DMS79 treated with DMSO at 0.1 percent for 48 hours (cell line): ENCODE measurements at regions not wholly inside any gene's neighbourhood (a gene's known extent, or its start where the extent isn't known, plus 50 kb on each side); places are given as distances from the start of the nearest gene placed in this dataset.

ENCODE experiments used
- DNase-seq: peaks from one replicate; lab custom pipeline; 2025; lab: John Stamatoyannopoulos, UW

DNA sequence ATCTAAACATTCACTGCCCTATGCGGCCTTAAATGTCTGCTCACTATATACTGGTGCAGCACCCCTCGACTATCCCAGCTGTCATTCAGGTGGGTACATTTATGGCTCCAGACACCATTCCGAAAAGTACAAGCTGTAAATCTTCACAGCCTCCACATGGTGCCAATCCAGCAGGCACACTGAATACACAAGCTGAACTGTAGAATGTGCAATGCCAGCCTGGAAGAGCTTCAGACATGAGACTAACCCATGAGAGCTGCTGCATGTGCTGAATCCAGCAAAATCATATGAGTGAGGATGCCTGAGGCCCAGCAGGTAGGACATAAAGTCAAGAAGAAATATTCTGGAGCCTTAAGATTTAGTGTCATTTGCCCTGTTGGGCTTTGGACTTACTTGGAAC lies 483.8 kb upstream of the GRIA1 start:
- no peak for DNase-seq

DNA sequence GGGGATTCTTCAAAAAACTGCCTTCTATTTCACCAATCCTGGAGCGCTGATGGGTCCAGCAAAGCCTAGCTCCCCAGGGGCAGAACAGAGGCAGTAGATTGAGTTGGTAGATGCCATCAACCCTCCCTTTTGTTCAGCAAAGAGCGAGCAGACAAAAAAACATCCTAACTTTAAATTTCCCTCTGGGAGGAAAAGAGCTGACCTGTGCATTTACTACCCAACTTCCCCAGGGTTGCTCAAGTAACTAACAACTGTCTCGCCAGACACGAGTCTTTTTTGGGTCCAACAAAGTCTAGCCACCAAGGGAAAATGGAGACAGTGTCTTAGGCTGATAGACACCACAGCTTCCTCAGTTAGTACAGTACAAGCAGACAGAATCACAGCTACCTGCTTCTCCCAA lies 476.3 kb upstream of the GRIA1 start:
- DNase-seq = no peak

DNA sequence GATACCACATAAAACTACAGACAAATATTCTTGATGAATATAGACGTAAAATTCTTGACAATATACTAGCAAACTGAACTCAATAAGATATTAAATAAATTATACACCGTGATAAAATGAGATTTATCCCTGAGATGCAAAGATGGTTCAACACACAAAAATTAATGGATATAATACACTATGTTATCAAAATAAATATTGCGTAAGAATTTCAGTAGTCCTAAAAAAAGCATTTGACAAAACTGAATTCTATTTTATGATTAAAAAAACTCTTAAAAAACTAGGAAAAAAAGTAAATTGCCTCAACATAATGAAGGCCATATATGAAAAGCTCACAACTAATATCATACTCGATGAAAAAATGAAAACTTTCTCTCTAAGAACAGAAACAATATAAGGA lies 472.3 kb upstream of the GRIA1 start:
- DNase-seq = no peak

DNA sequence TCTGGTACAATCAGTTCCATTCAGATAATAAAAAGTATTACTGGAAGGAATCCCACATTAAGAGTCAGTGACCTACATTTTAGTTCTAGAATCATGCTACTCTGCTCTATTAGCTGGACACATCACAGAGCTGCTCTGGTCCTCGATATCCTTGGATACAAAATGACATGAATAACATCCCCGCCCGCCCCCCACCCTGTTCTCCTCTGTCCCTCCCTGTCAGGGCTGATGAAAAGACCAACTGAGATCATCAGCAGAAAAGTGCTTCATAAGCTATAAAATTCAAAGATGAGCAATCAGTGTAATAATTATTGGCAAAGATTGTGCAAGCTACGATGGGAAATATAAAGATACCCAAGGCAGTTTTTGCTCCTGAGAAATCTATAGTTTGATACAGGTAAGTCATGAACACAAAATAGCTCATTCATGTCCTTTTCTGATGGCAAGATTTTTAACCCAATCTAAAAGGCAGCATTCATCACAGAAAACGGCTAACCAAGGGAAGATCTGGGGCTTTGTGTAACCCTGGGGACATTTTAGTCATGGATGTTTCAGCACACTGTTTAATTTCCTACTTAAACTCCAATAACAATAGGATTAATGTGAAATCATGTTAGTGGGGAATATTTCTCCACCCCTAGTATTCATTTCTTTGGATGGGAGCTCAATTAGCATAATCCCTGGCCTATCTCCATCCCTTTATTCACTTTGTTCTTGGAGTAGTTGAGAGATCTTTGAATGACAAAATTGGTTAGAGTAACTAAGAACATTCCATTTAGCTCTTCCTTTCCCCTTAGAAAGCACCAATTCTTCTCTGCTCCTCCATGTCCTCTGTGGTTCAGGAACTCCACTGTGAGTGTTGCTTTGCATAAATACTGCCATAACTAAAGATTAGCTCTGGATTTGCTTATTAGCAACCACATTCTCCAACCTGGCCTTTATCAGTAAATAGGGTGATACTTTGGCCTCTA lies 459.4 kb upstream of the GRIA1 start:
- no peak for DNase-seq

DNA sequence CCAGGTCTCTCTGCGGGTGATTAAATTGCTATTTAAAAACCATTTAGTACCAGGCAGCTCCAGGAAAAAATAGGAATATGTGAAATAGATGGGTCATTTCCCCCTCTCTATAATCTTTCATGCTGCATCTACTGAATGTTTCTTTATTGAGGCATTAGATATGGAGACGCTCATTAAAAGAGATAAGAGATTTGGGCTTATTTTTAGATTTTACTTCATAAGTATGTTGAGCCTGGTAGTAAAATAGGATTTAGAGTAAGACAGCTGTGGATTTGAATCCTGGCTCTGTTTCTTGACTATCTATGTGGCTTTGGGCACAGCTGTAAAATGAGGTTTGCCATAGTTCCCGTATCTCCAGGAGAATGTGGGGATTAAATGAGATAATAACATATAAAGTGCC lies 451.0 kb upstream of the GRIA1 start:
- no peak for DNase-seq

DNA sequence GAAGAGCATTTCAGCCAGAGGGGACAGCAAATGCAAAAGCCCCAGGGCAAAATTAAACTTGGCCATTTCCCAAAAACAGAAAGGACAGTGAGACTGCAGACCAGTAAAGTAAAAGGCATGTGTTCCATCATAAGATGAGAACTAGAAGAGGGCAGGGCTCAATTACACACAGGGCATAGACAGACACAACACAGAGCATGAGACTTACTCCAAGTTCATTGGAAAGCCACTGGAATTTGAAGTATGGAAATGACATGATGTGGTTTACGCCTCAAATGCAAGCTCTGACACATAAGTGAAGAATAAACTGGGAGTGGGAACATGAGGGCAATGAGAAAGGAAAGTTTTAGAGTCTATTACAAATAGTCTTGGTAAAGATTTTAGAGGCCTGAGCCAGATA lies 446.6 kb upstream of the GRIA1 start:
- no peak for DNase-seq

DNA sequence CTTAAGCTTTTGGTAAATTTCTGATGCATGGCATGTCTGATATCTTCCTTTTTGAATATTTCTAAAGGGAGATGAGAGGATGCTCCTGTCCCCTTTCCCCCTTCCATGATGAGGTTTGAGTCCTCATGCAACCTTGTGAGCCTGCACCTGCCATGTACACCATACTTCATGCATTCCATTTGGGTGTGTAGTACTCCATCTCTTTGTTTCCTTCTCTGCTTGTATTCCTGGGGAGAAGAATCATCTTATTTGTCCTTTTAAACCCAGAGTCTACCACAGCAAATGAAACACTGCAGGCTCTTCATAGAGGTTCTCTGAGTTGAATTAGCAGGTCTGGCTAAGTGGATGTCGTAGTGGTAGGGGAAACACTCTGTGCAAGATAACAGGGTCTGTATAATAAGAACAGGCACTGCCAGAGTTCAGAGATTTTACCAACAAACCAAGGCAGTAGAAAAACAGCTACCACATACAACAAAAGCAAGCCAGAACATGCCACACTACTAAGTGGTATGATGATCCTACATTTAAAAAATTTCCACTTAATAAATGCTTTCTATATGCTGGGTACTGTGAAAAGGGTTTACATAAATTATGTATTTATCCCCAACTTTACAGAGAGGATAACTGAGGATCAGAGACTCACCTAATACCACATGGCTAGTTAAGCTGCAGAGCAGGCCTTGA lies 439.8 kb upstream of the GRIA1 start:
- DNase-seq = no peak

DNA sequence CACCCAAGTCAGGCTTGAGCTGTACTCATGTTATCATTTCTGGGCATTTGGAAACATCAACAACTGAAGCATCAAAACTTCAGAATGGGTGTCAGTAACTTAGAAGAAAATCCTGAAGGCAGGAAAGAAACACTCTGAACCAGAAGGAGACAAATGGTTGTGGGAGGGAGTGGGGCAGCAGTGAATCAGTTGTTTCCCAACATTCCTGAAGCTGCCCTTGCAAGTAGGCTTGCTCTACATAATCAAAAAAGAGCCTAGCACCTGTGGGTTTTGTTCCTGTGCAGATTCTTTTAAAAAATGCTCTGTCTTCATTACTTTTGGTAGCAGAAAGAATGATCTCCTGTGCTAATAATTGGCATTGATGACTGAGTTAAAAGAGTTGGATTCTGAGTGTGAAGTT lies 424.2 kb upstream of the GRIA1 start:
- DNase-seq = no peak

DNA sequence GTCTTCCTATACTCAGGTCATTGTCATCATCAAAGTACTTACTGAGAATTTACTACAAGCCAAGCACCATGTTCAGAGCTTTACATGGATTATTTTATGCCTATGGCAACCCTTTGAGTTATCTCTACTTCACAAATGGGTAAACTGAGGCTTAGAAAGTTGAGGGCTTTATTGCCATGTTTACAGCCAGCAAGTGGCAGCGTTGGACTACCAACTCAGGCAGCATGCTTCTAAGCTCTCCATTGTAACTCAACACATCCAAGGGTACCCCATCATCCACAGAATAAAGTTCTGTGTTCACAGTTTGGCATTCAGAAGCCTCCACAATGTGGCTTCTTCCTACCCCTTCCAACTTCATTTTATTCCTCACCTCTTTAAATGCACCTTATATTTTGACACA lies 422.6 kb upstream of the GRIA1 start:
- DNase-seq = no peak

DNA sequence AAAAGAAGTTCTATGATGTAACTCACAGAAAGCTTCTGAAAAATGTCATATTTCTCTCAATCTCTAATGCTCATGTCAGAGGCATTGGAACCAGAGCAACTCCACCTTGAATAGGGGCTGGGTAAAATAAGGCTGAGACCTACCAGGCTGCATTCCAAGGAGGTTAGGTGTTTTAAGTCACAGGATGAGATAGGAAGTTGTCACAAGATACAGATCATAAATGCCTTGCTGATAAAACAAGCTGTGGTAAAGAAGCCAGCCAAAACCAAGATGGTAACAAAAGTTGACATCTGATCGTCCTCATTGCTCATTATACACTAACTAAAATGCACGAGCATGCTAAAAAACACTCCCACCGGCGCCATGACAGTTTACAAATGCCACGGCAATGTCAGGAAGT lies 411.1 kb upstream of the GRIA1 start:
- DNase-seq = no peak

DNA sequence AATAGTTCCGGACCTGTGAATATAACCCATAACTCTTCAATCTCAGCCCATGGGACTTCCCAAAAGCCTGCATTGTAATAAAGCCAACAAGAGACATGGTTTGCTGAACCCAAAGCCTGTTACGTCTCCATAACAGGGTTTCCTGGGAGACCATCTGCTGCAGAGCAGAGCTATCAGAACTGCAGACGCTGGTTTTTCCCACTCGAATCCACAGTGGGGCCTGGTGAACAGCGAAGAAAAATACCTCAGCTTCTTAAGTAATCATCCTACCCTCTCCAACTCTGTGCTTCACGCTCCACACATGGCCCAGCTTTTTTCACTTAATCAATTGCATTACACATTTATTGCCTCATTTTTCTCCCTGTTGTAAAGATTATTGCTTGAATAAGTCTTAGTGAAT lies 409.5 kb upstream of the GRIA1 start:
- DNase-seq = no peak

DNA sequence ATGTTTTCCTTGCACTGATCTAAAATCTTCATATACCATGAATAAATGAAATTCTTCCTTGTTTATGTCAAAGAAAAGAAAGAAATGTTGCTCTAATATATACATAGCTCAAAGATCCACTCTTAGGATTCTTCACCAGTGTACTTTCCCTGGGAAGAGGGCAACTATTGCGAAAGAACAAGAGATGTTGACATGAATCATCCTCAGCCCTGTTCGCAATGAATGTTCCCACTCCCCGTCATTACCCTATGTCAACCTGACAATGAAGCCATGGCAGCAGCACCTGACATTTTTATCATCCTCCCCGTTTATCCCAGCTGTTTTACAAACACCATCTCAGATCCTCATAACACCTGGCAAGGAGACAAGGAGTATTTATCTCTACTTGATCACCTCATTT lies 409.1 kb upstream of the GRIA1 start:
- no peak for DNase-seq

DNA sequence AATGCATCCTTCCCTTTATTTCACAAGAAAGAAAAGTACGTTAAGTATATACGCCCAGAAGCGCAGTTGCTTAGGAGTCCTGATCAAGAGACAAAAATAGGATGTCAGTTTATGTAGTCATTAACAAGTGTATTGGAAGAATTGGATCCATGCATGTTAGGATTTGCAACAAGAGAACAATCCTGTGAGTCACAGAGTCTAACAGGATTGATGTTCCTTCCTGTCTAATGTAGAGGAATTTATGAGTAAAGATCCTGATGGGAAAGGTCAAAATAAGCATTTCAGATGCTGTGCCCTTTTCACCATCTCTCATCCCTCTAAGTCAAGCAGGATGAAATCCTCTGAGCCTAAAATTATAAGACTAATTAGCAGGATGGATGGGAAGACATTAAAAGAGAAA lies 406.0 kb upstream of the GRIA1 start:
- no peak for DNase-seq

DNA sequence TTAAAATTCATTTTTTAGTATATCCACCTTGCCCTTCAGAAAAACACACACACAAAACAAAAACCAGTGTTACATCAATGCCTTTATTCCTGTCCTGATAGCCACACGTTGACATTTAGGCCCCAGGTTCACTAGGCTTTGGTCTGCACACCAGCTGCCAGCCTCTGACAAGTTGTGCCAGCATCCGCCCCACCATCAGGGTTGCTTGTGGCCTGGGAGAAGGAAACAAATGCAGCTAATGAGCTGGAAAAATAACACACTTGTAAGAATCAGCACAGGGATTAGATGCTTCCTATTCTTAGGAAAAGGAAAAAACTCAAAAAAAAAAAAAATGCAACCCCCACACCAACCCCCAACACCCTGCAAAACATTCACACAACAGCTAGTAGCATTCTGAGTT lies 404.0 kb upstream of the GRIA1 start:
- DNase-seq = peak; percentile 47

DNA sequence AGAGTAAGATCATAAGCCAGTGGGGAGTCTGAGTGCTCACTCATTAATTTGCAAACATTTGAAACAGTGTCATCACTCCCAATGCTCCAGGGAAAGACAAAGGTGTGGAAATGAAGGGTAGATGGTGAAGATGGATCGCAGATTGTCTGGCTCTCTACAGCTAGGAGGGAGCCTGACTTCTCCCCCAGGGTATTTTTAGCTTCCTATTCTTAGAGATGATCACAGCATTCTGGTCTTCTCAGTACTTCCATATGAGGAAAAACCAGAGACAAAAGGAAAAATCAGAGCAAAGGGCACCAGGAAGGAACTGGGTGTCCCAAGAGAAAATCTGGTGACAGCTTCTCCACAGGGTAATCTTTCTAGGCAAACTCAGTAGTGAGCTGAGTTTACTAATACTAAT lies 401.9 kb upstream of the GRIA1 start:
- no peak for DNase-seq

DNA sequence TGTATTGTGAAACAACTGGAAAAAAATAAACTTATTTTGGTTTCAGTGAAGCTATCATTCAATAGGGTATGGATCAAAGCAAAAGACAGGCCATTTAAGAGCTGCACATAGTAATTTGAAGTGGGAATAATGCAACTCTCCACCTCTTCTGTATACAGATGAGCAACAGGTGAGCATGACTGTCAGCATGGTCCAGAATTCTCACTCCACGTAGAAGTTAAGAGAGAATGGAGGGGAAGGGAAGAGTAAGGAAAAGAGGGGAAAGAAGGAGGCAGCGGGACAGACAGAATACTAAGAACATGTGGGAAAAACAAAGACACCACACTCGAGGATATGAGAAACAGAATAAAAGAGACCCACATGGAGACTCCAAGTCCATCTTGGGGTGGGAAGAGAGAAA lies 396.1 kb upstream of the GRIA1 start:
- DNase-seq = no peak

DNA sequence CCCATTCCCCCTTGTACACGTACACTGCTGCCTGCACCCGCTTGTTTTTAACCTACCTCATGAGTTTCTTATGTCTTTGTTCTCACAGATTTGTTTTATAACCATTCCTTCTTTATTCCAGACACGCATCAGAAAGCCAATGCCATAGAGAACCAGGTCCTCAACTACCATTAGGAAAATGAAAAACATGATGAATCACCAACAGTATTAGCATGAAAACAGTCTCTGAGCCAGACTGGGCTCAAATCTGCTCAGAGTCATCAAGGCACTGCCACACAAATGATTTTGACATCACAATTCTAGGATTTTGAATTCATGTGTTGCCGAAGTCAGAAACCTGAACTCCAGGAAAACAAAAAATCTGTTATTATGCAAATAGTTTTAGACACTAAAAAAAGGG lies 394.1 kb upstream of the GRIA1 start:
- no peak for DNase-seq

DNA sequence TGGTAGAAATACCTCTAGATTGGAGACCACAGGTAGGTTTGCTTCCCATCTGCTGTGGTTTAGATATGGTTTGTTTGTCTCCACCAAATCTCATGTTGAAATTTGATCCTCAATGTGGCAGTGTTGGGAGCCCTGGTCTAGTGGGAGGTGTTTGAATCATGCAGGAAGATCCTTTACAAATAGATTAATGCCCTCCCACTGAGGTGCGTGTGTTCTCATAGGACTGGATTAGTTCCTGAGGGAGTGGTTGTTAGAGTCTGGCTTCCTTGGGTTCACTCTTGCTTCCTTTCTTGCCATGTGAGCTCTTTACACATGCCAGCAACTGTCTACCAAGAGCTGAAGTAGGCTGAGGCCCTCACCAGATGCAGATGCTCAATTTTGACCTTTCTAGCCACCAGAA lies 391.1 kb upstream of the GRIA1 start:
- no peak for DNase-seq

DNA sequence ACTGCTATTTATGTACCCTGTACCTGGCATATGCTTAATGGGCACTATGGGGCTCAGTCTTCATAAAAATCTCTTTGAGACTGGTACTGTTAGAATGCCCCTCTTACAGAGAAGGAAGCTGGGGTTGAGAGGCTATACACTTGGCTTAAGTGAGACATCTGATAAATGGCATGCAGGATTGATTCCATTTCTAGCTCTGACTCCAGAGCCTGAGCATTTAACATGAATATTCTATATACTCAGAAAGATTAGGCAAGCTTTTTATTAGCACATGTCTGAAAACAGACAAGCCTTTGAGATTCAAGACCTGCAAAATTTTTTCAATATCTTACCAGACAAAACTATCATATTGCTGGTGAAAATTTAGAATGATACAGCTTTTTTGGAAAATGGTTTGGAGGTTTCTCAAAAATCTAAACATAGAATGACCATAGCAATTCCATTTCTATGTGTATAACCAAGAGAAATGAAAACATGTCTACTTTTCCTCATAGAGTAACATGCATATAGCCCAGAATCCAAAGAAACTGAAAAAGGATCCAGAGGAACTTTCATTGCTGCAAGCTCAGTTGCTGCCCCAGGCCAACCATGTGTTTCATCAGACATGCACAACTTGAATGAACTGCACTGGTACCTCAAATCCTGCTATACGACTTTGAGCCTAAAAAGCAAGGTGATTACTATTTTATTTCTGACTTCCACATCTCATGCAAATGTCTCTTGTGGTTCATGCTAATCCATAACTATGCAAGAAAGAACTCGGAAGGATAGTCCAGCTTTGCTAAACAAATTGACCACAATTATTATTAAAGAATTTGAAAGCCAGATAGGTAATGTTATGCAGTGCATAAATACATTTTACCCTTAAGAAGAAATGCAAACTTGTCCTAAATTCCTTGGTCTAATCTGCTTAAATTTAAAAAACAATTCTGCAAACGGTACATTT lies 389.0 kb upstream of the GRIA1 start:
- DNase-seq = no peak

DNA sequence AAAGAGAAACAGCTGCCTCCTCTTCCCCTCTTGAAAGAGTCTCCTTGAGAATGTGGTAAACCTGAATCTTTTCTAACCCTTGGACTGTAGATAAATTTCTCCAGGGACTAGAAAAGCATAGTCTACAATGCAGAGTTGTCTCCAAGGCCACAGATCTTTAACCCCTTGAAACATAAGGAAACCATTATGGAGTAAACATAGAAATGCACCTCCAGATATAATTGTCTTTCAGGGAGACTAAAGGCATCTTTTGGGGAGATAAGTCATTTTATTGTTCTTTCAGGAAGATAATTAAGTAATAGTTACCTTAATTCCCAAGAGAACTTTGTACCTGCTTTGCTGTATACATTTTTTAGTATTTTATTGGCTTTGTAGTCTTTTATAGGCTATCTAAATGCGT lies 373.6 kb upstream of the GRIA1 start:
- DNase-seq = no peak

DNA sequence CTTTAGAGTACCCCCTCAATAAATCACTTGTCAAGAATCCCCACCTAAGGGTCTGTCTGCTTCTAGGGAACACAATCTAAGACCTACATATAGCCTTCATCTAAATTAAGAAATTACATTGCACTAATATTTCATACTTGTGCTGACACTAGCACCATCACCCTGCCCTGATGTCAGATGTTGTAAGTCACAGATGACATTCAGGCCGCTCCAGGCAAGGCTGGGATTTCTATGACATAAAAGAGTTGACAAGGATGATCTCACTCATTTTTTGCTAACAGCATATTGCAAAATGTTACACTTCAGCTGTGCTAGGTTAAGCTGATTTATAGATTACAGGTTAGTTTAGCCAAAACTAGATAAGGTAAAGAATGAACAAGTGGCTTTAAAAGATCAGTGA lies 372.5 kb upstream of the GRIA1 start:
- no peak for DNase-seq

DNA sequence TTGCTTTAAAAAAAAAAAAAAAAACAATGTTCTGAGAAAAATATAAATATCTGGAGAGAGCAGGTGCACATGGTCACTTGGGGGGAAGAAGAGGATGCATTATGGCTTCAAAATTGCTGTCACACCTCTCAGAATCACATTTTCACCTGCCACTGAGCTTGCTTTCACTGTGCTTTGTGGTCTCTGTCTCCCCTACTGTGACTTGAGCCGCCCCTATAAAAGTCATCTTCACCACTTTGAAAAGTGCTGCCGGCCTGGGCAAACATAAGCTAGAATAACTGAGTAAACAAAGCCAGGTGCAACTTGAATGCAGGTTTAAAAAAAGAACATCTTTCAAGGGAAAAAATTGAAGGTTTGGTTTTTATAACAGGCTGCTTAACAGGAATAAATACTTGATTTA lies 368.1 kb upstream of the GRIA1 start:
- peak; percentile 88 for DNase-seq

DNA sequence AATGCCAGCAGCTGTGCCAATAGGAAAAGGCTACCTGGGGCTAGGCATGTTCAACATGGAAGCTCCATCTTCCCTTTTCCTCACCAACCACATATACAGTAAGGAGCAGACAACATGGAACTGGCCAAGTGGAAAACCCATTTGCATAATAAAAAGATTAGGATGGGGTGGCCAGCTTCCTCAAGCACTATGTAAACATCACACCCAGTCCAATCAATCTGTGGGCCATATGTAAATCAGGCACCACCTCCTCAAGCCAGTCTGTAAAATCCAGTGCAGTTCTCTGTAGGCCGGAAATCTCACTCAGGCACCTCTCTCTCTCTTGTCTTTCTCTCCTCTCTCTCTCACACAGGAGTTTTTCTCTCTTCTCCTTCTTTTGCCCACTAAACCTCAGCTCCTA lies 360.2 kb upstream of the GRIA1 start:
- no peak for DNase-seq
